Adrenal gland (tissue), 9 donors: ENCODE measurements at regions not wholly inside any gene's neighbourhood (a gene's known extent, or its start where the extent isn't known, plus 50 kb on each side); places are given as distances from the start of the nearest gene placed in this dataset.

ENCODE experiments used
- DNase-seq, 7 donors: peaks; one replicate each; pipeline ENCODE4 v3.0.0-alpha.2; 2019 to 2020
- H3K27ac ChIP-seq, 5 donors: fragments of 200-600 bp; sonication (generic) in 4 of 5; 1 replicate in 3 of 5; 2 replicates in 2 of 5; pipeline versions ENCODE4 v1.5.1 to v1.8.0; 2016 to 2020; ENCODE audit warnings: mild to moderate bottlenecking in 1 of 5
- H3K27me3 ChIP-seq: fragments of 200-600 bp; 2 replicates; pipeline ENCODE4 v1.8.0; 2021
- H3K36me3 ChIP-seq, 2 donors: fragments of 200-600 bp; replicated peaks in 1 of 2; 1 replicate in 1 of 2; 2 replicates in 1 of 2; pipeline versions ENCODE4 v1.5.1 to v1.8.0; 2018 to 2022
- H3K4me1 ChIP-seq, 2 donors: fragments of 200-600 bp; replicated peaks in 1 of 2; 1 replicate in 1 of 2; 2 replicates in 1 of 2; pipeline versions ENCODE4 v1.5.1 to v1.8.0; 2018 to 2021
- H3K4me3 ChIP-seq, 4 donors: fragments of 200-600 bp; sonication (generic) in 3 of 4; one replicate each; pipeline ENCODE4 v1.5.1; 2016 to 2018
- H3K9me3 ChIP-seq, 3 donors: fragments of 200-600 bp; sonication (generic) in 1 of 3; replicated peaks in 1 of 3; 1 replicate in 2 of 3; 2 replicates in 1 of 3; pipeline versions ENCODE4 v1.5.1 to v1.8.0; 2016 to 2021
- POLR2A ChIP-seq, 2 donors: fragments of 450-650 bp; IDR thresholded peaks; one replicate each; pipeline ENCODE4 v1.6.1; 2017; ENCODE audit warnings: antibody characterized with exemption in 2 of 2, mild to moderate bottlenecking in 2 of 2, moderate library complexity in 1 of 2
- WGBS, 4 donors: extraction: QIAGEN DNeasy Blood & Tissue Kit in 2 of 4; methylation state at CpG; one replicate each; pipeline versions ENCODE4 v1.1.5 to v1.1.7; 2013 to 2017; 5-methylcytosine and 5-hydroxymethylcytosine counted together
- intact Hi-C, 2 donors: fragments of 100-400 bp; cut with DNase I; formaldehyde crosslinking; loops; one replicate each; pipeline versions ENCODE4 v1.14.1 to v1.15.0; 2022 to 2023
- TF ChIP-seq, protein P1 (sequence below), 6 experiments: fragments of 450-650 bp in 4 of 6; fragments of 200-600 bp in 2 of 6; sonication (generic) in 1 of 6; IDR thresholded peaks; 1 replicate in 5 of 6; 2 replicates in 1 of 6; pipeline versions ENCODE4 v1.5.1 to v1.8.0; 2016 to 2021; ENCODE audit warnings: antibody characterized with exemption in 6 of 6, mild to moderate bottlenecking in 2 of 6, moderate library complexity in 1 of 6
- donor health status: healthy with polysubstance abuse.
- donor health status: Bipolar disorder and iron deficiency.
- donor health status: DM: yes; HTN: yes; CAD: no.
- donor health status: DM: no; HTN: no; CAD: no.
- donor health status: DM: no; HTN: no; CAD: no.

- no peak for DNase-seq
- Histone ChIP-seq H3K27ac (no peak overlapping the region), H3K9me3 (no peaks in the 10 kb centered on the region), H3K4me3 (no peak overlapping the region), H3K4me1 (no peaks in the 10 kb centered on the region), H3K36me3 (no peaks in the 10 kb centered on the region), H3K27me3 (no peaks in the 10 kb centered on the region)
- WGBS, 4 donors: 43 to 57% (median 53%) methylated on average over 7 to 8 of the region's 8 CpGs
- no peak for TF ChIP-seq POLR2A (IDR thresholded peaks at IDR 0.05)
- TF ChIP-seq, protein P1, sequence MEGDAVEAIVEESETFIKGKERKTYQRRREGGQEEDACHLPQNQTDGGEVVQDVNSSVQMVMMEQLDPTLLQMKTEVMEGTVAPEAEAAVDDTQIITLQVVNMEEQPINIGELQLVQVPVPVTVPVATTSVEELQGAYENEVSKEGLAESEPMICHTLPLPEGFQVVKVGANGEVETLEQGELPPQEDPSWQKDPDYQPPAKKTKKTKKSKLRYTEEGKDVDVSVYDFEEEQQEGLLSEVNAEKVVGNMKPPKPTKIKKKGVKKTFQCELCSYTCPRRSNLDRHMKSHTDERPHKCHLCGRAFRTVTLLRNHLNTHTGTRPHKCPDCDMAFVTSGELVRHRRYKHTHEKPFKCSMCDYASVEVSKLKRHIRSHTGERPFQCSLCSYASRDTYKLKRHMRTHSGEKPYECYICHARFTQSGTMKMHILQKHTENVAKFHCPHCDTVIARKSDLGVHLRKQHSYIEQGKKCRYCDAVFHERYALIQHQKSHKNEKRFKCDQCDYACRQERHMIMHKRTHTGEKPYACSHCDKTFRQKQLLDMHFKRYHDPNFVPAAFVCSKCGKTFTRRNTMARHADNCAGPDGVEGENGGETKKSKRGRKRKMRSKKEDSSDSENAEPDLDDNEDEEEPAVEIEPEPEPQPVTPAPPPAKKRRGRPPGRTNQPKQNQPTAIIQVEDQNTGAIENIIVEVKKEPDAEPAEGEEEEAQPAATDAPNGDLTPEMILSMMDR (IDR thresholded peaks at IDR 0.05): no peak
- intact Hi-C loops: no loop called here
Measured at GRCh38 chr3:16658004-16658924, 53.0 kb upstream of the DAZL start.

DNA sequence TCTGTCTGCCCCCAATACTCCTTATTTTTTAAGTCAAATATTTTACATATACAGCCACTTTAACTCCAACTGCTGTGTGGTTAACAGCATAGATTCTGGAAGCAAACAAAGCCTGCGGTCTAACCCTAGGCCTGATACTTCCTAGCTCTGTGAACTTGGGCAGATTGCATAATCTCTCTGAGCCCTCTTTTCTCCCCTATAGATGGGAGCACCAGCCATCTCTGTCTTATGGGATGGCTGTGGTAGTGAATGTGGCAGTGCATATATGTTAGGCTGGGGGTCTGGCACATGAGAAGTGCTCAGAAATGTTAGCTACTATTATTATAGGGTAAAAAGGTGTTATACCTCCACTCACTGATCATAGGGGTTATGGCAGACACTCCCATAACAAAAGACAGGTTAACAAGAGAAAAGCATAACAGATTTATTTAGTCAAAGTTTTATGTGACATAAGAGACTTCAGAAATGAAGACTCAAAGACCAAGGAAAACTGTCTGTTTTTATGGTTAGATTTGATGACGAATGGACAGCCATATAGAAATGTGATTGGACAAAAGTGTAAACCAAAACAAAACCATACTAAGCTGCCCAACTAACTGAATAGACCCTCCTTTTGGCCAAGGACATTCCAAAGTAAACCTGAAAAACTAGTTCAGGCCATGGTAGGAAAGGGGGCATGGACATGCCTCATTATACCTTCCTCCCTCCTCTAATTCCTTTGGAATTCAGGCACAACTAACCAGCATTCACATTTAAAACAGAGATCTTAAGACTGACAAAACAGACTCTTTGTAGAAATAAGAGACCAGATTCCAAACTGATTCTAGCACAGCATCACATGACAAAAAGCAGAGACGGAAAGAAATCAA is 53.9 kb upstream of the DAZL start:
- Histone ChIP-seq H3K9me3 (no peaks in the 10 kb centered on the region), H3K36me3 (no peaks in the 10 kb centered on the region), H3K27ac (no peak overlapping the region), H3K4me1 (no peaks in the 10 kb centered on the region), H3K27me3 (no peaks in the 10 kb centered on the region), H3K4me3 (no peak overlapping the region)
- intact Hi-C loops: no loop called here
- 87 to 92% (median 90%) methylated on average over 3 of the region's 3 CpGs for WGBS, 4 donors
- TF ChIP-seq, protein P1 (IDR thresholded peaks at IDR 0.05): no peak
- TF ChIP-seq POLR2A (IDR thresholded peaks at IDR 0.05): no peak
- no peak for DNase-seq

GRCh38 chr3:16663854-16664712 is 58.9 kb upstream of the DAZL start:
- intact Hi-C loops: no loop called here
- no peaks in the 10 kb centered on the region for H3K9me3 ChIP-seq
- DNase-seq: no peak
- H3K4me1 ChIP-seq: no peaks in the 10 kb centered on the region
- no peaks in the 10 kb centered on the region for H3K27me3 ChIP-seq
- no peak overlapping the region for H3K27ac ChIP-seq
- WGBS, 4 donors: 65 to 80% (median 69%) methylated on average over 8 of the region's 8 CpGs
- TF ChIP-seq POLR2A (IDR thresholded peaks at IDR 0.05): no peak
- TF ChIP-seq, protein P1 (IDR thresholded peaks at IDR 0.05): no peak
- no peak overlapping the region for H3K4me3 ChIP-seq
- no peaks in the 10 kb centered on the region for H3K36me3 ChIP-seq
